ENCODE measurements at regions not wholly inside any gene's neighbourhood (a gene's known extent, or its start where the extent isn't known, plus 50 kb on each side); places are given as distances from the start of the nearest gene placed in this dataset.
"Not testable (repeated sequence)": the region's sequence is repeated elsewhere in the genome, so short reads cannot be mapped to it uniquely, and the experiment has no call there.

- no peak overlapping the region for H3K4me3 ChIP-seq (ENCODE audit: low read length)
- peaks cover 5% of the 10 kb centered on the region for H3K9me3 ChIP-seq (ENCODE audit: control insufficient read depth, low read depth, low read length)
- no peaks in the 10 kb centered on the region for H3K36me3 ChIP-seq (ENCODE audit: control insufficient read depth, low read depth, low read length)
Measured at GRCh38 chrX:76509775-76510174, 82.3 kb downstream of the MAGEE1 start.

GRCh38 chrX:76517544-76517943, 90.0 kb downstream of the MAGEE1 start:
- Histone ChIP-seq H3K27me3 (ENCODE audit: control insufficient read depth, insufficient read depth, low read length) (no peaks in the 10 kb centered on the region), H3K36me3 (ENCODE audit: control insufficient read depth, low read depth, low read length) (no peaks in the 10 kb centered on the region), H3K9ac (ENCODE audit: low read length) (no peak overlapping the region), H3K27ac (ENCODE audit: low read length) (no peak overlapping the region), H3K9me3 (ENCODE audit: control insufficient read depth, low read depth, low read length) (peaks cover 17% of the 10 kb centered on the region), H3K4me1 (ENCODE audit: control insufficient read depth, low read depth, low read length) (no peaks in the 10 kb centered on the region), H3K4me3 (ENCODE audit: low read length) (no peak overlapping the region)

More at GRCh38 chrX:76509775-76510174, 82.3 kb downstream of the MAGEE1 start:
- Histone ChIP-seq H3K9ac (ENCODE audit: low read length) (no peak overlapping the region), H3K27me3 (ENCODE audit: control insufficient read depth, insufficient read depth, low read length) (no peaks in the 10 kb centered on the region), H3K27ac (ENCODE audit: low read length) (no peak overlapping the region), H3K4me1 (ENCODE audit: control insufficient read depth, low read depth, low read length) (no peaks in the 10 kb centered on the region)

GRCh38 chrX:76520273-76521054, 93.0 kb downstream of the MAGEE1 start:
- peaks cover 13% of the 10 kb centered on the region for H3K9me3 ChIP-seq (ENCODE audit: control insufficient read depth, low read depth, low read length)
- no peak overlapping the region for H3K27ac ChIP-seq (ENCODE audit: low read length)
- no peak overlapping the region for H3K9ac ChIP-seq (ENCODE audit: low read length)
- H3K4me3 ChIP-seq (ENCODE audit: low read length), result no peak overlapping the region
- H3K27me3 ChIP-seq (ENCODE audit: control insufficient read depth, insufficient read depth, low read length), result no peaks in the 10 kb centered on the region
- H3K36me3 ChIP-seq (ENCODE audit: control insufficient read depth, low read depth, low read length), result no peaks in the 10 kb centered on the region
- H3K4me1 ChIP-seq (ENCODE audit: control insufficient read depth, low read depth, low read length), result no peaks in the 10 kb centered on the region

GRCh38 chrX:76535675-76536074, 108.2 kb downstream of the MAGEE1 start:
- H3K36me3 ChIP-seq (ENCODE audit: control insufficient read depth, low read depth, low read length); H3K27me3 ChIP-seq (ENCODE audit: control insufficient read depth, insufficient read depth, low read length); H3K4me3 ChIP-seq (ENCODE audit: low read length); H3K27ac ChIP-seq (ENCODE audit: low read length); H3K9ac ChIP-seq (ENCODE audit: low read length); H3K4me1 ChIP-seq (ENCODE audit: control insufficient read depth, low read depth, low read length): not testable (repeated sequence)
- peaks cover 22% of the 10 kb centered on the region for H3K9me3 ChIP-seq (ENCODE audit: control insufficient read depth, low read depth, low read length)

GRCh38 chrX:76538860-76539259, 111.3 kb downstream of the MAGEE1 start:
- Histone ChIP-seq H3K27ac (ENCODE audit: low read length) (no peak overlapping the region), H3K4me3 (ENCODE audit: low read length) (no peak overlapping the region), H3K9ac (ENCODE audit: low read length) (no peak overlapping the region), H3K27me3 (ENCODE audit: control insufficient read depth, insufficient read depth, low read length) (no peaks in the 10 kb centered on the region), H3K4me1 (ENCODE audit: control insufficient read depth, low read depth, low read length) (no peaks in the 10 kb centered on the region), H3K9me3 (ENCODE audit: control insufficient read depth, low read depth, low read length) (peaks cover 3% of the 10 kb centered on the region), H3K36me3 (ENCODE audit: control insufficient read depth, low read depth, low read length) (no peaks in the 10 kb centered on the region)

- H3K27ac ChIP-seq (ENCODE audit: low read length); H3K9ac ChIP-seq (ENCODE audit: low read length); H3K9me3 ChIP-seq (ENCODE audit: control insufficient read depth, low read depth, low read length); H3K27me3 ChIP-seq (ENCODE audit: control insufficient read depth, insufficient read depth, low read length); H3K4me3 ChIP-seq (ENCODE audit: low read length); H3K4me1 ChIP-seq (ENCODE audit: control insufficient read depth, low read depth, low read length); H3K36me3 ChIP-seq (ENCODE audit: control insufficient read depth, low read depth, low read length): not testable (repeated sequence)
Measured at GRCh38 chrX:76543381-76543780, 115.9 kb downstream of the MAGEE1 start.

- Histone ChIP-seq H3K4me1 (ENCODE audit: control insufficient read depth, low read depth, low read length) (no peaks in the 10 kb centered on the region), H3K9me3 (ENCODE audit: control insufficient read depth, low read depth, low read length) (peaks cover 26% of the 10 kb centered on the region)
Measured at GRCh38 chrX:76550016-76550415, 122.5 kb downstream of the MAGEE1 start.

GRCh38 chrX:76555269-76555668, 127.8 kb downstream of the MAGEE1 start:
- H3K4me1 ChIP-seq (ENCODE audit: control insufficient read depth, low read depth, low read length), result no peaks in the 10 kb centered on the region
- no peaks in the 10 kb centered on the region for H3K36me3 ChIP-seq (ENCODE audit: control insufficient read depth, low read depth, low read length)
- H3K27ac ChIP-seq (ENCODE audit: low read length), result no peak overlapping the region
- H3K9me3 ChIP-seq (ENCODE audit: control insufficient read depth, low read depth, low read length), result peaks cover 39% of the 10 kb centered on the region
- H3K27me3 ChIP-seq (ENCODE audit: control insufficient read depth, insufficient read depth, low read length), result no peaks in the 10 kb centered on the region
- H3K9ac ChIP-seq (ENCODE audit: low read length), result no peak overlapping the region
- H3K4me3 ChIP-seq (ENCODE audit: low read length), result no peak overlapping the region

More at GRCh38 chrX:76550016-76550415, 122.5 kb downstream of the MAGEE1 start:
- Histone ChIP-seq H3K9ac (ENCODE audit: low read length) (no peak overlapping the region), H3K4me3 (ENCODE audit: low read length) (no peak overlapping the region), H3K36me3 (ENCODE audit: control insufficient read depth, low read depth, low read length) (no peaks in the 10 kb centered on the region), H3K27me3 (ENCODE audit: control insufficient read depth, insufficient read depth, low read length) (no peaks in the 10 kb centered on the region), H3K27ac (ENCODE audit: low read length) (no peak overlapping the region)

GRCh38 chrX:76555816-76556215, 128.3 kb downstream of the MAGEE1 start:
- no peak overlapping the region for H3K9ac ChIP-seq (ENCODE audit: low read length)
- H3K27me3 ChIP-seq (ENCODE audit: control insufficient read depth, insufficient read depth, low read length), result no peaks in the 10 kb centered on the region
- H3K27ac ChIP-seq (ENCODE audit: low read length), result no peak overlapping the region
- H3K36me3 ChIP-seq (ENCODE audit: control insufficient read depth, low read depth, low read length), result no peaks in the 10 kb centered on the region
- peaks cover 39% of the 10 kb centered on the region for H3K9me3 ChIP-seq (ENCODE audit: control insufficient read depth, low read depth, low read length)
- no peak overlapping the region for H3K4me3 ChIP-seq (ENCODE audit: low read length)
- no peaks in the 10 kb centered on the region for H3K4me1 ChIP-seq (ENCODE audit: control insufficient read depth, low read depth, low read length)

GRCh38 chrX:76564842-76565241, 137.3 kb downstream of the MAGEE1 start:
- not testable (repeated sequence) for H3K36me3 ChIP-seq (ENCODE audit: control insufficient read depth, low read depth, low read length); H3K4me1 ChIP-seq (ENCODE audit: control insufficient read depth, low read depth, low read length); H3K9ac ChIP-seq (ENCODE audit: low read length); H3K27ac ChIP-seq (ENCODE audit: low read length); H3K27me3 ChIP-seq (ENCODE audit: control insufficient read depth, insufficient read depth, low read length); H3K4me3 ChIP-seq (ENCODE audit: low read length)
- H3K9me3 ChIP-seq (ENCODE audit: control insufficient read depth, low read depth, low read length), result peaks cover 22% of the 10 kb centered on the region

GRCh38 chrX:76605390-76605789, 177.9 kb downstream of the MAGEE1 start:
- Histone ChIP-seq H3K4me3 (ENCODE audit: low read length) (no peak overlapping the region), H3K9me3 (ENCODE audit: control insufficient read depth, low read depth, low read length) (peaks cover 46% of the 10 kb centered on the region), H3K36me3 (ENCODE audit: control insufficient read depth, low read depth, low read length) (no peaks in the 10 kb centered on the region), H3K4me1 (ENCODE audit: control insufficient read depth, low read depth, low read length) (no peaks in the 10 kb centered on the region), H3K27me3 (ENCODE audit: control insufficient read depth, insufficient read depth, low read length) (no peaks in the 10 kb centered on the region), H3K9ac (ENCODE audit: low read length) (no peak overlapping the region), H3K27ac (ENCODE audit: low read length) (no peak overlapping the region)

GRCh38 chrX:76617020-76617419, 189.5 kb downstream of the MAGEE1 start:
- H3K9ac ChIP-seq (ENCODE audit: low read length), result no peak overlapping the region
- H3K27ac ChIP-seq (ENCODE audit: low read length), result no peak overlapping the region
- H3K9me3 ChIP-seq (ENCODE audit: control insufficient read depth, low read depth, low read length), result peaks cover 35% of the 10 kb centered on the region
- no peak overlapping the region for H3K4me3 ChIP-seq (ENCODE audit: low read length)
- no peaks in the 10 kb centered on the region for H3K36me3 ChIP-seq (ENCODE audit: control insufficient read depth, low read depth, low read length)
- no peaks in the 10 kb centered on the region for H3K27me3 ChIP-seq (ENCODE audit: control insufficient read depth, insufficient read depth, low read length)
- H3K4me1 ChIP-seq (ENCODE audit: control insufficient read depth, low read depth, low read length), result no peaks in the 10 kb centered on the region
